Panc1 (cell line): ENCODE measurements at regions not wholly inside any gene's neighbourhood (a gene's known extent, or its start where the extent isn't known, plus 50 kb on each side); places are given as distances from the start of the nearest gene placed in this dataset.

Experiments
- CTCF ChIP-seq: fragments of 450-650 bp; IDR thresholded peaks from 2 replicates; pipeline ENCODE4 v1.5.1; 2017; ENCODE audit warnings: mild to moderate bottlenecking
- POLR2AphosphoS5 ChIP-seq: IDR thresholded peaks from 2 replicates; pipeline ENCODE4 v1.6.1; 2012; ENCODE audit warnings: mild to moderate bottlenecking, low read depth, low read length, moderate library complexity
- REST ChIP-seq, 2 experiments: IDR thresholded peaks; 2 replicates each; pipeline ENCODE4 v1.6.1; 2011 to 2012; ENCODE audit warnings: low read depth in 2 of 2, control low read depth in 1 of 2, low read length in 1 of 2, mild to moderate bottlenecking in 1 of 2, moderate library complexity in 1 of 2; ENCODE audit not compliant: insufficient read depth in 1 of 2
- TCF7L2 ChIP-seq: IDR thresholded peaks from 2 replicates; pipeline ENCODE4 v1.6.1; 2011; ENCODE audit warnings: mild to moderate bottlenecking, low read depth, low read length, inconsistent platforms

GRCh38 chr5:103889500-103890209 lies 327.1 kb upstream of the NUDT12 start:
- no peak for TF ChIP-seq CTCF
- TF ChIP-seq POLR2AphosphoS5 = no peak
- TF ChIP-seq REST (IDR thresholded peaks at IDR 0.05; ENCODE audit: insufficient read depth in 1 of 2, low read depth in 2 of 2, low read length in 1 of 2) = no peak
- no peak for TF ChIP-seq TCF7L2
